ENCODE measurements at regions not wholly inside any gene's neighbourhood (a gene's known extent, or its start where the extent isn't known, plus 50 kb on each side); places are given as distances from the start of the nearest gene placed in this dataset.

DNA sequence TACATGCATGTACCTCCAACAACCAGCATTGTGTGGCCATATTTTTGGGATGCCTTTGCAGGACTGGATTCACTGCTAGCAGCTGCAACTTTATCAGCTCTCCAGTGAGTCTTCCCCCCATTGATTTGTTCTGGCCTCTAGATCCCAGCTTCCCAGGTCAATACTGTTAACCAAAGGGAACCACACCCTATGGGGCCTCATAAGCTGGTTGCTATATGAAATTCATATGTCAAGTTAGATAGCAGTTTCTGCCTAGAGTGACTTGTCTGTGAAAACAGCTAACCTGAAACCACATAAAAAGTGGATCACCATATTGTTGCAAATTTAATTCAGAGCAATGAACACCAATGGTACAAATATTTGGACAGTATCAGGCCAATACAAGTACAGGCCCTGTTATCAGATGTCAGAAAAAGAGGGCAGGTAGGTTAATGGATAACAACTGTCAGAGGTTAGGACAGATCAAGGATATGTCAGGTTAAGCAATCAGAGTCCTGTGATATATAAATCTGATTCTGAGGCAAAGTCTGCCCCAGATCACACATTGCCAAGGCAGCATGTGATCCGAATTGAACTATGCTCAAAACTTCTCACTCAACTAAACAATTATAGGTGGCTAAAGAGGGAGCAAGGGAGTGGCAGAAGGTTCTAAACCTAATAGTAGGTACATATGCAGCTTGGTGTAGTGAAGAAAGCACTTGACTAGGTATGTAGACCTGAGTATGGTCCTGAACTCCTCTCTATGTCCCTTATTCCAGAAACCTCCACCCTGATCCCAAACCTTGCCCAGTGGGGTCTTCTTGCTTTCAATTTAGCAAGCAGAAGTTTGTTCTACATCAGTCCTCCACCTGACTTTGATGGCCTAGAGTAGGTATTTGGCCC lies 94.7 kb upstream of the FOXN2 start:
- TF ChIP-seq, protein P1, sequence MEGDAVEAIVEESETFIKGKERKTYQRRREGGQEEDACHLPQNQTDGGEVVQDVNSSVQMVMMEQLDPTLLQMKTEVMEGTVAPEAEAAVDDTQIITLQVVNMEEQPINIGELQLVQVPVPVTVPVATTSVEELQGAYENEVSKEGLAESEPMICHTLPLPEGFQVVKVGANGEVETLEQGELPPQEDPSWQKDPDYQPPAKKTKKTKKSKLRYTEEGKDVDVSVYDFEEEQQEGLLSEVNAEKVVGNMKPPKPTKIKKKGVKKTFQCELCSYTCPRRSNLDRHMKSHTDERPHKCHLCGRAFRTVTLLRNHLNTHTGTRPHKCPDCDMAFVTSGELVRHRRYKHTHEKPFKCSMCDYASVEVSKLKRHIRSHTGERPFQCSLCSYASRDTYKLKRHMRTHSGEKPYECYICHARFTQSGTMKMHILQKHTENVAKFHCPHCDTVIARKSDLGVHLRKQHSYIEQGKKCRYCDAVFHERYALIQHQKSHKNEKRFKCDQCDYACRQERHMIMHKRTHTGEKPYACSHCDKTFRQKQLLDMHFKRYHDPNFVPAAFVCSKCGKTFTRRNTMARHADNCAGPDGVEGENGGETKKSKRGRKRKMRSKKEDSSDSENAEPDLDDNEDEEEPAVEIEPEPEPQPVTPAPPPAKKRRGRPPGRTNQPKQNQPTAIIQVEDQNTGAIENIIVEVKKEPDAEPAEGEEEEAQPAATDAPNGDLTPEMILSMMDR (IDR thresholded peaks at IDR 0.05; ENCODE audit: control insufficient read depth, insufficient read depth, low read depth, low read length, missing control alignments) = no peak
- no peak for DNase-seq (ENCODE audit: low read depth)
- no peak overlapping the region for H3K4me3 ChIP-seq (ENCODE audit: control insufficient read depth, low read depth, low read length)

GRCh38 chr2:48220501-48220900 lies 94.0 kb upstream of the FOXN2 start:
- H3K4me3 ChIP-seq (ENCODE audit: control insufficient read depth, low read depth, low read length) = no peak overlapping the region
- TF ChIP-seq, protein P1 (IDR thresholded peaks at IDR 0.05; ENCODE audit: control insufficient read depth, insufficient read depth, low read depth, low read length, missing control alignments) = no peak
- DNase-seq (ENCODE audit: low read depth) = no peak

GRCh38 chr2:48221846-48222516 lies 92.5 kb upstream of the FOXN2 start:
- no peak for DNase-seq (ENCODE audit: low read depth)
- no peak overlapping the region for H3K4me3 ChIP-seq (ENCODE audit: control insufficient read depth, low read depth, low read length)
- TF ChIP-seq, protein P1 (IDR thresholded peaks at IDR 0.05; ENCODE audit: control insufficient read depth, insufficient read depth, low read depth, low read length, missing control alignments) = no peak

DNA sequence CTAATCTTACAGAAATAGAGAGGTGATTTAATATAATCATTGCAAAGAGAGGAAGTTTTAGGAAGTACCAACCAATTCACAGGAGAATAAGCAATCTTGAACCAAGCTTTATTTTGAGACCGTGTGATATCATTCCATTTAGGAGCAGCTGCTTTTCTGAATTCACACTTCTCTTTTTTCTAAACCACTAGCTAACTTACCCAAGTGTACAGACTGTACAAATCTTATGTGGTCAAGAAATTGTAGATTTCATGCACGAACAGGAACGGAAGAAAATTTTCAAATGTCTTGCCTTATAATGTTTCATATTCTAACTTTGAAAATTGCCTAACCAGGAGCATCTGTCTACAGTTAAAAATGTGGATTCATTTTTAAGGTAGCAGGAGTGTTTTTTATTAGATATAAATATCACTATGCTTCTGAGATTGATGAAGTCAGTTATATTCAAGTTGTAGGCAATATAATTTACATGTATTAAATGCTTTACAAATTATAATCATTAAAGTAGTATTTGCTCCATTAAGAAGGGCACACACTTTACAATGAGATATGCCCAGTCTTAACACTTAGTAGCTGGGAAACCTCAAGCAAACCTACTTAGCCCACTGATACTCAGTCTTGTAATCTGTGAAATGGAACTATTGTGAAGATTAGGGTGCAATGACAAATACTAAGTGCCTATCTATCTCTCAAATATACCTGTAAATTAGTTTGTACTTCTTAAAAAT lies 86.7 kb upstream of the FOXN2 start:
- TF ChIP-seq, protein P1 (IDR thresholded peaks at IDR 0.05; ENCODE audit: control insufficient read depth, insufficient read depth, low read depth, low read length, missing control alignments) = no peak

DNA sequence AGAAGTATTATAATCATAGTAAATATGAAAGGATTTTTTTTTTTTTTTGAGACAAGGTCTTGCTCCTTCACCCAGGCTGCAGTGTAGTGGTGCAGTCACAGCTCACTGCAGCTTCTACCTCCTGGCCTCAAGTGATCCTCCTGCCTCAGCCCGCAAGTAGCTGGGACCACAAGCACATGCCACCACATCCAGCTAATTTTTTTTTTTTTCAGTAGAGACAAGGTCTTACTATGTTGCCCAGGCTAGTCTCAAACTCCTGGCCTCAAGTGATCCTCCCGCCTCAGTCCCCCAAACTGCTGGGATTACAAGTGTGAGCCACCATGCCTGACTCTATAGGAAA lies 86.2 kb upstream of the FOXN2 start:
- TF ChIP-seq, protein P1 (IDR thresholded peaks at IDR 0.05; ENCODE audit: control insufficient read depth, insufficient read depth, low read depth, low read length, missing control alignments) = no peak
- H3K4me3 ChIP-seq (ENCODE audit: control insufficient read depth, low read depth, low read length) = no peak overlapping the region
- DNase-seq (ENCODE audit: low read depth) = no peak

More for the DNA sequence above, 86.7 kb upstream of the FOXN2 start:
- no peak overlapping the region for H3K4me3 ChIP-seq (ENCODE audit: control insufficient read depth, low read depth, low read length)
- DNase-seq (ENCODE audit: low read depth) = no peak

GRCh38 chr2:48229063-48229462 lies 85.4 kb upstream of the FOXN2 start:
- H3K4me3 ChIP-seq (ENCODE audit: control insufficient read depth, low read depth, low read length) = no peak overlapping the region
- TF ChIP-seq, protein P1 (IDR thresholded peaks at IDR 0.05; ENCODE audit: control insufficient read depth, insufficient read depth, low read depth, low read length, missing control alignments) = no peak
- no peak for DNase-seq (ENCODE audit: low read depth)

Data from AG09309 (cell line).